Lower lobe of right lung (tissue), 2 donors: ENCODE measurements at regions not wholly inside any gene's neighbourhood (a gene's known extent, or its start where the extent isn't known, plus 50 kb on each side); places are given as distances from the start of the nearest gene placed in this dataset.

Experiments used
- ATAC-seq, 2 donors: fragments of 200-7000 bp; cut with Tn5 transposase; one replicate each; pipeline ENCODE4 v1.9.1; 2020 to 2022; ENCODE audit warnings: mild to moderate bottlenecking in 2 of 2, moderate library complexity in 2 of 2
- DNase-seq: peaks from one replicate; pipeline ENCODE4 v3.0.0-alpha.2; 2020
- H3K27ac ChIP-seq: fragments of 200-600 bp; one replicate; pipeline ENCODE4 v1.8.0; 2022
- H3K27me3 ChIP-seq: fragments of 200-600 bp; one replicate; pipeline ENCODE4 v1.8.0; 2022; ENCODE audit warnings: low read depth
- H3K36me3 ChIP-seq: fragments of 200-600 bp; one replicate; pipeline ENCODE4 v1.8.0; 2022; ENCODE audit warnings: mild to moderate bottlenecking
- H3K4me1 ChIP-seq: fragments of 200-600 bp; one replicate; pipeline ENCODE4 v1.8.0; 2022
- H3K4me3 ChIP-seq: fragments of 200-600 bp; one replicate; pipeline ENCODE4 v1.8.0; 2022; ENCODE audit warnings: mild to moderate bottlenecking
- H3K9me3 ChIP-seq: fragments of 200-600 bp; one replicate; pipeline ENCODE4 v1.8.0; 2022
- intact Hi-C: fragments of 100-400 bp; cut with DNase I; formaldehyde crosslinking; loops from one replicate; pipeline ENCODE4 v1.11.0; 2022
- TF ChIP-seq, protein P1 (sequence below): fragments of 200-600 bp; IDR thresholded peaks from one replicate; pipeline ENCODE4 v1.8.0; 2022; ENCODE audit warnings: antibody characterized with exemption, mild to moderate bottlenecking
- donor health status: DM: no; HTN: yes; CAD: no; lungs with severe emphysema.

DNA sequence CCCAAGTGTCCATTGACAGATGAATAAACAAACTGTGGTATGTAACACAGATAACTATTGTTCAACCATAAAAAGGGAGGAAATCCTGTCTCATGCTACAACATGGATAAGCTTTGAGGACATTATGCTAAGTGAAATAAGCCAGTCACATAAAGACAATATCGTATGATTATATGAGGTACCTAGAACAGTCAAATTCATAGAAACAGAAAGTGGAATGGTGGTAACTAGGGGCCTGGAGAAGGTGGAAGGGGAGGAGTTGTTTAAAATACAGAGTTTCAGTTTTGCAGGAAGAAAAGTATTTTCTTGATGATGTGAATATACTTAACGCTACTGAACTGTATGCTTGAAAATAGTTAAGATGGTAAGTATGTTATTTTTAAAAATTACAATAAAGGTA, 304.6 kb upstream of the CXCR4 start:
- no peak overlapping the region for H3K4me3 ChIP-seq
- peaks cover 9% of the 10 kb centered on the region for H3K4me1 ChIP-seq
- no peak for DNase-seq
- H3K27ac ChIP-seq, result no peak overlapping the region
- H3K9me3 ChIP-seq, result no peaks in the 10 kb centered on the region
- peaks cover 22% of the 10 kb centered on the region for H3K27me3 ChIP-seq
- no peak for ATAC-seq
- intact Hi-C loops, result no loop called here
- TF ChIP-seq, protein P1, sequence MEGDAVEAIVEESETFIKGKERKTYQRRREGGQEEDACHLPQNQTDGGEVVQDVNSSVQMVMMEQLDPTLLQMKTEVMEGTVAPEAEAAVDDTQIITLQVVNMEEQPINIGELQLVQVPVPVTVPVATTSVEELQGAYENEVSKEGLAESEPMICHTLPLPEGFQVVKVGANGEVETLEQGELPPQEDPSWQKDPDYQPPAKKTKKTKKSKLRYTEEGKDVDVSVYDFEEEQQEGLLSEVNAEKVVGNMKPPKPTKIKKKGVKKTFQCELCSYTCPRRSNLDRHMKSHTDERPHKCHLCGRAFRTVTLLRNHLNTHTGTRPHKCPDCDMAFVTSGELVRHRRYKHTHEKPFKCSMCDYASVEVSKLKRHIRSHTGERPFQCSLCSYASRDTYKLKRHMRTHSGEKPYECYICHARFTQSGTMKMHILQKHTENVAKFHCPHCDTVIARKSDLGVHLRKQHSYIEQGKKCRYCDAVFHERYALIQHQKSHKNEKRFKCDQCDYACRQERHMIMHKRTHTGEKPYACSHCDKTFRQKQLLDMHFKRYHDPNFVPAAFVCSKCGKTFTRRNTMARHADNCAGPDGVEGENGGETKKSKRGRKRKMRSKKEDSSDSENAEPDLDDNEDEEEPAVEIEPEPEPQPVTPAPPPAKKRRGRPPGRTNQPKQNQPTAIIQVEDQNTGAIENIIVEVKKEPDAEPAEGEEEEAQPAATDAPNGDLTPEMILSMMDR, result no peak
- no peaks in the 10 kb centered on the region for H3K36me3 ChIP-seq

DNA sequence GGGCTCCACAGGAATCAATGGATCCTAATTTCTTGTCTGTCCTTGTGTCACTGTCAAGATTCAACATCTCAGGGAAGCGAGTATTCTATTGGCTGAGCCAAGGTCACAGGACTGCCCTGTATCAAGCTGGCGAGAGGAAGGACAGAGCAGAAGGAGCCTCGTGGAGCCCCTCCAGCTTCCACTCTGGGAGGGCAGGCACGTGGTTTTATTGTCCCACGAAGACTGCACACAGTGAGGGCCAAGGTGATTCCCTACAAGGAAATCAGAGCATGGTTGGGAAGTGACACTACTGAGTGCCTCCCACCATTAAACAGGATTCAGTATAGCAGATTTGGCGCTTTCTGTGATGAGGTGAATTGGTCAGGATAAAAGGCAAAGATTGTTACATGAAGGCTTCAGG, 302.4 kb upstream of the CXCR4 start:
- no peaks in the 10 kb centered on the region for H3K36me3 ChIP-seq
- TF ChIP-seq, protein P1, result no peak

DNA sequence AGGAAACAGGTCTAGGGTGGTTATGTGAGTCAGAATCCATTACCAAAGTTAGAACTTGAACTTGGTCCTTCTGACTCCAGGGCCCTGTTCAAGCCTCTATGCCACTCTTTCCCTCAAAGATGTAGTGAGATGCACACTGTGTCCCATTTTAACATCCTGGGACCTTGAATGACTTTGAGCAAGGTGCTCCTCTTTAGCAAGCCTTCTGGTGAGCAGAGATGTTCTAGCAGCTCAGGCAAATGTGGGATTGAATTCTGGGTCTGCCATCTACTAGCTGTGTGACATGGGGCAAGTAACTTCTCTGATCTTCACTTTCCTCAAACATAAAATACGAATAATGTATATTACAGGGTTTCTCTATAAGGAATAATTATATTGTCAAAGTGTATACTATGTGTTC, 294.0 kb upstream of the CXCR4 start:
- DNase-seq, result no peak
- no peaks in the 10 kb centered on the region for H3K4me1 ChIP-seq
- H3K27ac ChIP-seq, result no peak overlapping the region
- H3K4me3 ChIP-seq, result no peak overlapping the region
- H3K27me3 ChIP-seq, result peaks cover 8% of the 10 kb centered on the region
- no peaks in the 10 kb centered on the region for H3K36me3 ChIP-seq
- H3K9me3 ChIP-seq, result no peaks in the 10 kb centered on the region
- TF ChIP-seq, protein P1, result no peak
- no peak for ATAC-seq
- intact Hi-C loops, result no loop called here

More for the DNA sequence above, 302.4 kb upstream of the CXCR4 start:
- H3K27me3 ChIP-seq, result peaks cover 22% of the 10 kb centered on the region
- ATAC-seq (no peak), DNase-seq (no peak)
- no peaks in the 10 kb centered on the region for H3K9me3 ChIP-seq
- H3K4me1 ChIP-seq, result peaks cover 9% of the 10 kb centered on the region
- no peak overlapping the region for H3K4me3 ChIP-seq
- H3K27ac ChIP-seq, result no peak overlapping the region
- intact Hi-C loops, result no loop called here

DNA sequence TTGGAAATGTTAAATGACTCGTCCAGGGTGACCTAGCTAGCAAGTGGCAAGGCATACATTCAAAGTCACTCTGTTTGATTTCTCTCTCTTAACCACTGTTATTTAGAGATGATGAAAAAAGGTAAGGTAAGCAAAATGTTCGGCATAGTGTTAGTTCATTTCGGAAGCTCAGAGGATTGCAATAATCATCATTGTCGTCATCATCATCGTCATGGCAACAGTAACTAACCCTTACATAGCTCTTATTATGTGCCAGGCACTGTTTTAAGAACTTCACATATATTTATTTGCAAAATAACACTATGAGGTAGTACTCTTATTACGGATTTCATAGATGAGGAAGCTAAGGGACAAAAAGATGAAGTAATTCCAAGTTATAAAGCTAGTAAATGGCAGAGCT, 292.7 kb upstream of the CXCR4 start:
- ATAC-seq, result no peak
- H3K4me3 ChIP-seq, result no peak overlapping the region
- no peak for DNase-seq
- H3K4me1 ChIP-seq, result no peaks in the 10 kb centered on the region
- H3K9me3 ChIP-seq, result no peaks in the 10 kb centered on the region
- intact Hi-C loops, result no loop called here
- H3K27ac ChIP-seq, result no peak overlapping the region
- H3K27me3 ChIP-seq, result peaks cover 8% of the 10 kb centered on the region
- H3K36me3 ChIP-seq, result no peaks in the 10 kb centered on the region
- TF ChIP-seq, protein P1, result no peak

DNA sequence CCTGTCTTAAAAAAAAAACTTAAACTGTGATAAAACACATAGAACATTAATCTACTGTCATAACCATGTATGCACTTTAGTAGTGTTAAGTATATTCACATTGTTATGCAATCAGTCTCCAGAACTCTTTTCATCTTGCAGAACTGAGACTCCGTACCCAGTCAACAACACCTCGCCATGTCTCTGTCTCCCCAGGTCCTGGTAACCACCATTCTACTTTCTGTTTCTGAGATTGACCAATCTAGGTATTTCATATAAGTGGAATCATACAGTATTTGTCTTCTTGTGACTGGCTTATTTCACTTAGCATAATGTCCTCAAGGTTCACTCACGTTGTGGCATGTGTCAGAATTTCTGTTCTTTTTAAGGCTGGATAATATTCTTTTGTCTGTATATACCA, 290.8 kb upstream of the CXCR4 start:
- intact Hi-C loops, result no loop called here
- no peaks in the 10 kb centered on the region for H3K36me3 ChIP-seq
- TF ChIP-seq, protein P1, result no peak
- ATAC-seq (no peak), DNase-seq (no peak)
- no peaks in the 10 kb centered on the region for H3K9me3 ChIP-seq
- H3K27me3 ChIP-seq, result peaks cover 14% of the 10 kb centered on the region
- H3K4me1 ChIP-seq, result no peaks in the 10 kb centered on the region
- no peak overlapping the region for H3K4me3 ChIP-seq
- no peak overlapping the region for H3K27ac ChIP-seq

DNA sequence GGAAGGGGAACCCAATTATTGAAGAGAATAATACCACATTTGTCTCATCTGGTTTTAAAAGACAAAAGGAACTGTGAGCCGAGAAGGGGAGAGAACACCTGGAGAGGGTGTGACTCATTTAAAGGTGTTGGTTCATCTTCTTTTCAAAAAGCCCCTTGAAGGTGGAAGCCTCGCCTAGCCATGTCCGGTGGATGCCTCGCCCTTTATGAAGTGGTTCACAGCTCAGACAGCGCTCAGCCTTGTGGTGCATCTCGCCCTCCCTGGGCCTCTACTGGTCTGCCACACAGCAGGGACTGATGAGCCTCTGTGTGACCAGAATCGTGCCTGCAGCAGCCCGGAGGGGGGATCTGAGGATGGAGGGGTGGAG, 290.0 kb upstream of the CXCR4 start:
- H3K4me3 ChIP-seq, result no peak overlapping the region
- H3K9me3 ChIP-seq, result no peaks in the 10 kb centered on the region
- DNase-seq, result no peak
- intact Hi-C loops, result no loop called here
- TF ChIP-seq, protein P1, result no peak
- H3K27me3 ChIP-seq, result peaks cover 14% of the 10 kb centered on the region
- ATAC-seq, result no peak
- no peaks in the 10 kb centered on the region for H3K36me3 ChIP-seq
- no peak overlapping the region for H3K27ac ChIP-seq
- H3K4me1 ChIP-seq, result no peaks in the 10 kb centered on the region
